Fibroblast of peridontal ligament (primary cell): ENCODE measurements at regions not wholly inside any gene's neighbourhood (a gene's known extent, or its start where the extent isn't known, plus 50 kb on each side); places are given as distances from the start of the nearest gene placed in this dataset.
A peak's percentile ranks its signal among the peaks of the same experiment; 100 is the strongest.

ENCODE experiments used
- DNase-seq: peaks from one replicate; pipeline ENCODE4 v3.0.0-alpha.2; 2010; ENCODE audit errors: extremely low read depth

DNA sequence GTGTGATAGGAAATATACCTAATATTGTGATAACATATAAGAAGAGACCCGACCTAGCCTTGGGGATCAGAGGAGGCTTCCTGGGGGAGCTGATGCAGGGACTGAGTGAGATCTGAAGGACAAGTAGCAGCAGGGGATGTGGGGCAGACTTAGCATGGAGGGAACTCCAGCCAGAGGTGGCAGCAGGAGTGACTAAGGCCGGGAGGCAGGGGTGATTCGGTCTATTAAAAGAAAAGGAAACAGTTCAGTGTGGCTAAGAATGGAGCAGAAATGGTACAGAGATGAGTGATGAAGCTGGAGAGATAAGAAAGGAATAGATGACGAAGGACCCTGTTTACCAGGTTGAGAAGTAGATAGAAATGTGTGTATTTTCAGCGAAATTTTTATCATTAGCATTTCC is 408.8 kb downstream of the ENC1 start:
- DNase-seq = no peak

DNA sequence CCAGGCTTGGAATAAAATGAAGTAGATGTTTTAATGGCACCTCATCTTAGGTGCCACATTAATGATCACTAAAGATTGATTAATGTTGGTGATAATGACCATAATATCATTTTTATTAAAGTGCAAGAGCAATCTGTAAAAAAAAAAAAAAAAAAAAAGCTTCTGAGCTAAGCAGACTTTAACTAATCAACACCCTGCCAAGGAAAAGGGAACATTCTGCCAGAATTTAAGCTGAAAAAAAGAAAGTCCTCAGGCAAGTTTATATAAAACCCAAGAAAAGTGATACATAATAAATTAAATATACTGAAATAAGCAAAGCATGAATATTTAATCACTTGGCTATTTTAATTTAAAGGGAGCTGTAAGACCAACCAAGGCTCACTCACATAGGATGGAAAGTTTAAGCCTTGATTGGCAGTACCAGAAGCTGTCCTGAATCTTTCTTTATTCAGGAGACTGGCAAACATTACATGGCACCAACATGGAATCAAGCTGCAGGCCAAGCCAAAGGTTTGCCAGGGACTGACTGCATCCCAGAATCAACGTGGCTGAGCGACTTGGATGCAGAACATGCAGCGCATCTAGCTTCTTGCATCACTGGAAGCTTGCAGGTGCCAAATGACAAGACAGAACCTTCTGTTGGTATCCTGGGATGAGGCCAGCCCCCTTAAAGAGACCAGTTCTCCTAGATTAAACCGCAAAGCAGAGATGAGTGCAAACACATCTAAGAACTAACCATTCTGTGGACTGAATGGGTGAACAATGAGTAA is 413.6 kb downstream of the ENC1 start:
- DNase-seq = no peak

DNA sequence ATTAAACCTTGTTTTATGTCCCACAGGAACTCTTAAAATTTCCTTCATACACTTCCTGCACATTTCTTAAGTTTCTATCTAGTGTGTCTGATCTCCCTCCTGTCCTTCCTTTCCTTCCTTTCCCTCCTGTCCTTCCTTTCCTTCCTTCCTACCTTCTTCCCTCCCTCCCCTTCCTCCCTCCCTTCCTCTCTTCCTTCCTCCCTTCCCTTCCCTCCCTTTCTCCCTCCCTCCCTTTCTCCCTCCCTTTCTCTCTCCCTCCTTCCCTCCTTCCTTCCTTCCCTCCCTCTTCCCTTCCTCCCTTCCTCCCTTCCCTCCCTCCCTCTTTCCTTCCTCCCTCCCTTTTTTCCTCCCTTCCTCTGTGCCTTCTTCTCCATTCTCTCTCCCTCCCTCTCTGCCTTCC is 414.9 kb downstream of the ENC1 start:
- DNase-seq = no peak

DNA sequence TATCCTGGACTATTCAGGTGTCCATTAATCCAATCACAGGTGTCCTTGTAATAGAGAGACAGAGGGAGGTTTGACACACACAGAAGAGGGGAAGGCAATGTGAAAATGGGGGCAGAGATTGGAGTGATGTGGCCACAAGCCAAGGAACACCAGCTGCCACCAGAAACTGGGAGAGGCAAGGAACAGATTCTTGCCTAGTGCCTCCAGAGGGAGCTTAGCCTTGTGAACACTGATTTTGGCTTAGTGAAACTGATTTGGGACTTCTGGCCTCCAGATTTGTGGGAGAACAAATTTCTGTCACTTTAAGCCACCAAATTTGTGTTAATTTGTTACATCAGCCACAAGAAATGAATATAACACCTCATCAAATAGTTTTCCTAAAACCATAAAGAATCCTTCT is 416.2 kb downstream of the ENC1 start:
- DNase-seq = no peak

DNA sequence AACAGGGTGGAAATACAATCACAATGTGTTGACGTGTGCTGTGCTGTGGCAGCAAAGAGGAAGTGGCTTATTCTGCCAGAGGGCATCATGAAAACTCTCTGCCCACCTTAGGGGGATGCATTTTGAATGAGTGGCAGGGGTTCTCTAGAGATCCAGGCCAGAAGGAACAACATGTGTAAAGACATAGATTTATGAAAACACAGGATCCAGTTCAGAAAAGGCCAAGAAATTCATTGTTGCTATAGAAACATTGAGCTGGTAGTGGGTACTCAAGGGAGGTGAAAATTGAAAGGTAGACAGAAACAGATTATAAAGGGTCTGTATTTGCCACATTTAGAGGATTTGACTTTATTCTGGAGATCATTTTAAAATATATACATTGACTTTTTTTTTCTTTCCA is 417.7 kb downstream of the ENC1 start:
- DNase-seq = no peak

DNA sequence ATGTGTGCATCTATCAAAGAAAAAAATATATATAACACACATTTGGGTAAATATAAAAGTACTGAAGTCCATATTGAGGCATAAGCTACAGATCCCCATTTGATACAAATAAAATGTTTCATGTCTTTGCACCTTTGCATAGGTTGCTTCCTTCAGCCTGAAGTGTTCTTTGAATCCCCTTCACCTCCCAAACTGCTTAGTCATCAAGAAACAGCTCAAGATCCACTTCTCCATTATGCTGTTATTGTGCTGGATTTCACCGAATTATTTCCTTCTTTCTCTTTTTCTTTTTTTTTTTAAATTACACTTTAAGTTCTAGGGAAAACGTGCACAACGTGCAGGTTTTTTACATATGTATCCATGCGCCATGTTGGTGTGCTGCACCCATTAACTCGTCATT is 419.1 kb downstream of the ENC1 start:
- no peak for DNase-seq

DNA sequence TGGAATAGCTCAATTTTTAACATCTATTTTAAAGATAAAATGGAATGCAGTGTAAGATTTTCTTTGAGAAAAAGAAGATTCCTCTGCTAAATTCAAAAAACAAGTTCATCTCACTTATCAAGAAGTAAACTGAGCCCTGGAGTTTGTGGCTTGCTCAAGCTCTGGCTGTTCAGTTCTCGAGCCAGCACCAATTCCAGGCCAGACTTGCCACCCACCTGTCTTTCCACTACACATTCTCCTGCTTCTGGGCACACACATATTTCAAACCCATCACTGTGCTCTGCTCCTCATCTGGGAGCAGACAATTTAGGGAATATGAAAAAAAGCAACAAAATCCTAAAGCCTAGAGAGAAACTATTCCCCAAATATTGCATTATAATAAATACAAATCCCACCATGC is 424.5 kb downstream of the ENC1 start:
- DNase-seq = no peak

DNA sequence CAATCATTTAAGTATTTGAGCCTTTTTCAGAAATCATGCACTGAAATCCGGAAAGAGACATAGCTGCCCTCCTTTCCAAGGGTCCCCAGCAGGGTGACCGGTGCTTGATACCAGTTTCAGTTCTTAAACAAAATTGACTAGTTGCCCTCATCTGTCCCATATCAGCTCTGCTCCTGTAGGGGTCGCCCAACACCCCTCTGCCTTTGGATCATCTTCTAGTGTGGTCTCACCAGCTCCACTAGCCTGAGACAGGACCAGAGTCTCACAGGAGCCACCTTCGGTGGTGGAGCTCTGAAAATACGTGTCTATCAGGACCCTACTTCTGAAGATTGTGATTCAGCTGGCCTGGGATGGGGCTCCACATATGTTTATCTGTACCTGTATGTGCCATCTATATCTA is 428.2 kb downstream of the ENC1 start:
- DNase-seq = no peak

DNA sequence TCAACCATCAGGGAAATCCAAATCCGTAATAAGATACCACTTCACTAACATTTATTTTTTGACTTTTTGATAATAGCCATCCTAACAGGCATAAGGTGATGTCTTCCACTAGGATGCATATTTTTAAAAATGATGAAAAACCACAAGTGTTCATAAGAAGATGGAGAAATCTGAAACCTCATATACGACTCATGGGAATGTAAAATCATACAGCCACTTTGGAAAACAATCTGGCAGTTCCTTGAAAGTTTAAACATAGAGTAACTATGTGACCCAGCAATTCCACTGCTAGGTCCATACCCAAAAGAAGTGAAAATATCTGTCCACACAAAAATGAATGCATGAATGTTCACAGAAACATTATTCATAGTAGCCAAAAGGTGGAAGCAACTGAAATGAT is 431.0 kb downstream of the ENC1 start:
- DNase-seq = peak; percentile 61

DNA sequence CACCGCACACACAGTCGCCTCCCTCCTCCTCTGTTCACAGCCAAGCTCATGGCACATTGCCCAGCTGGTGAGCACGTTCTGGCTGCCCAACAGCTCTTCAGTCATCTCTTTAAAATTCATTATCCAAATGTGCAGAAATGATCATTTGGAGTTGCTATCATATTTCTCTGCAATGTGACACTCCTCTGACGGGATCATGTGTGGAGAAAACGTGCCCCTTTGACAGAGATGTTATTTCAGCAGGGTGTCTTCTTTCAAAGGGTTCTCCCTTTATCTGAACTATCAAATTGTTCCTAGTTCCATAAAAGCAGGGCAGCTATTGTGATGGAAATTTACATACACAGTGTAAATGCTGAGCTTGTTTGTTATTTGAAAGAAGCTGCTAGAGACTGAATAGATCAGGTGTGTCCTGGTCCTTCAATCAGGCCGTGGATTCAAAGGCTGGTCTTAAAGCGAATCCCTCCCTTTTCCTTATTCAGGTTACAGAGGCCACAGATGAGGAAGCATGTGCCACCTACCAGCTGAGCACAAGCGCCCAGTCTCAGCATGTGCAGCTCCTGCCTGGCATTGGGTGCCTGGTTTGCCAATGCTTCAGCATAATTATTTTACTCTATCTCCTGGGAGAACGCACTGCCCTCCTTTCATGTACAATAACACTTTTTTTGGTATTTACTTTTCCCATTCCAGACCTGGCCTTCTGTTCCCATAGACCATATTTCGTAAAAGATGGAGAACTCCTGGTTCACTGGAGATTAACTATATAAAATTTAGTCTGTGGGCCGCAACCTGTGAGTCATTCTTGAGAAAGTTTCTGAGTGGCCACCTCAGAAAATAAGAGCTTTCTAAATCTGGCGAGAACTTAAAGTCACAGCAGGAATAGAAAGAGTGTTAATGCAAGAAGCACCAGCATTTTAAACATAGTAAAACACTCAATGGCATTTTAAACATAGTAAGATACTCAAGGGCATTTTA is 433.7 kb downstream of the ENC1 start:
- DNase-seq = peak; percentile 74

DNA sequence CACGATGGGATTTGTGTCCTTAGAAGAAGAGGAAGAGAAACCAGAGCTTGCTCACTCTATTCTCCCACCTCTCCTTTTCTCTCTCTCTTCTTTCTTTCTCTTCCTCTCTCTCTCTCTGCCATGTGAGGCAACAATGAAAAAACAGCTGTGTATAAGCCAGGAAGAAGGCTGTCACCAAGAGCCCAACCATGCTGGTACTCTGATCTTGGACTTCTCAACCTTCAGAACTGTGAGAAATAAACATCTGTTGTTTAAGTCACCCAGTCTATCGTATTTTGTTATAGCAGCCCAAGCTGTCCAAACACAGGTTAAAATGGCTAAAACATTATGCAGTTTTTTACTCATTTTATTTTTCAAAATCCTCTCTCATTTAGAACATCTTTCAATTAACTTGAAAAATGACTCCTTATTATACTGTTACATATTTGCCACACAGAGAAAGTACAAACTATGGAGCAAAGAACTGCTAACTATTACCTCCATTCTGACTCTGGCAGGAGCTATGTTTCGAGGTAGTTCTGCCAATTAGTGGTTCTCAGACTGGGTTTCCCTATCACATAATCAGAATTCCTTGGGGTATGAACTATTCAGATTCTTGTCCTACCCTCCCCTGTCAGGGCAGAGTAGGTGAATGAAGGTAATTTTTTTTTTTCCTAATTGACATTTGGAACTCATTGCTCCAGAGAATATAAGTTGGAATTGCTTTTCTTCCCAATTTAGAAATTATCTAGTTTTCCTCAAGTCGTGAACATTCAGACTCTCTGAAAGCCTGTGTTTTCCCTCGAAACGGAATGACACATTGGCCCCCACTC is 434.6 kb downstream of the ENC1 start:
- DNase-seq = no peak

DNA sequence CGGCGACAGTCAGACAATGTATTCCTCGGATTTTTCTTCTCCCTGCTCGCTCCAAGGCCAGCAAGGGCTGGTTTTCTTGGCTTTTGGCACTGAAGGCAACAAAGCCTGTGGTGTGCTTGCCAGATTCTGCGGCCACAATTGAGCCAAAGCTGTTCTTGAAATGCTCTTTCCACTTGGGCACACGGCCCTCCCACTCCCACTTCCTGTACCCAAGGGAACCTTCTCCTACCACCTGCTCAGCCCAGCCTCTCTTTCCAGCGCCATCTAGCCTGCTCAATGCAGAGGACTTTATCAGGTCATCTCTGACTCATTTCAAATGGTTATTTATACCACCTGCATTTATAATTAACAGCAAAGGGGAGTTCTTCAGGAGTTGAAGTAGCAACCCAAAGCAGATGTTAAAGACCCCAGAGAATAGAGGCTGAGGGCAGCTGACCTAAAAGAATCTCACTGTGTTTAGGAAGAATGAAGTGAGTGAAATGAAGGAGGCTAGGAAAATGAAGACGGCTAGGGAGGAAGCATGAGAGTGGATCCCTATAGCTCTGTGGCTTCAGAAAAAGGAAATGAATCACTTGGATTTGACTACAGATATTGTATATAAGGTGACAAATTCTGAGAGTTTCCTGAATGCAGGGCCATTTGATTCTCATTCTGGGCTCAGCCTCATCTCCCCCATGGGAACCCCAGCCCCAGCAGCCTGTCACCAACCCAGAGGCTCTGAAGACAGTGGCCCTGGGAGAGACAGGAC is 439.0 kb downstream of the ENC1 start:
- no peak for DNase-seq

DNA sequence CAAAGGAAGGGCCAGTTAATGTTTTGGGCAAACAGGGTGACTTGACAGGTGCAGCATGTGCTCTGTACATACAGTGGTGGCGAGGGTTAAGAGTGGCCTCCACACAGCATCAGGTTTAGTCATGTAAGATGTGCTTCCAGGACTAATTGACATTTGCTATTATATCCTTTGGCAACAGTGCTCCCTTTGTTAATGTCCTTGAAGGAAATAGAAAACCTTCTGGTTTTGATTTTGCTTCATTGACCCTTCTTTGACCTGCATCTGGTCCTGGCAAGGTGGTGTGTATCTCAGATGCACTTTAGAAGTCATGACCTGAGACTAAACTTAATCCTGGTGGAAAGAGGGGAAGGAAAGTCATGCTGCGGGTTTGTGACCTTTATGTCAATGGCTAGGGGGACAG is 440.0 kb downstream of the ENC1 start:
- no peak for DNase-seq

DNA sequence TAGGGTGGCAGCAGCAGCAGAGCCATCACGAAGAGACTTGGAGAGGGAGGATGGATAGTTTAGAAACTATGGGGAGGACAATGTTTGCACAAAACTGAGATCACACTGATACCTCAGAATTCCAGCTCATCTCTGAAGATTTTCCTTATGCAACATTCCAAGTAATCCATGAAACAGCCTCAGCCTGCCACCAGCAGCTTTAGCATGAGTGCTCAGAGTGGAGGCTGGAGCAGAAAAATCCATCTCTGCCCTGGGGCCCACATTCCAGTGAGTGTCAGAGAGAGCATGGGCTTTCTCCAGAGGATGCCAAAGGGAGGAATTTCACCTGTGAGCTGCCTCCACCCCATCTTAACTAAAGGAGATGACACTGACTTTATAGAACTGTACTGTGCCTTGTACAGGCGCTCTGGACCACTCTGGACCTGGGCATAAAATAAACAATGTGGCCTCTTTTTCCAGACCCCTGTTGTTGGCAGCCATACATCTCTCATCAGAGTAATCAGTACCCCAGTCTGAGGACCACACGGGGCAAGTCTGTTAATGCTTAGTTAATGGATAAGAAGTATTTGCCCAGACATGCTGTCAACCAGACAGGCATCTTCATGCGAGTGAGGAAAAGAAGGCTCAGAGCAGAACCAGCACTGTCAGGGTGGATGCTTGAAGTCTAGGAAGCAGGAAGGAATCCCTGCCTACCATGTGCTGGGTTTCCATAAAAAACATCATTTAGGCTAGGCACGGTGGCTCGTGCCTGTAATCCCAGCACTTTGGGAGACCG is 440.9 kb downstream of the ENC1 start:
- DNase-seq = peak; percentile 75

DNA sequence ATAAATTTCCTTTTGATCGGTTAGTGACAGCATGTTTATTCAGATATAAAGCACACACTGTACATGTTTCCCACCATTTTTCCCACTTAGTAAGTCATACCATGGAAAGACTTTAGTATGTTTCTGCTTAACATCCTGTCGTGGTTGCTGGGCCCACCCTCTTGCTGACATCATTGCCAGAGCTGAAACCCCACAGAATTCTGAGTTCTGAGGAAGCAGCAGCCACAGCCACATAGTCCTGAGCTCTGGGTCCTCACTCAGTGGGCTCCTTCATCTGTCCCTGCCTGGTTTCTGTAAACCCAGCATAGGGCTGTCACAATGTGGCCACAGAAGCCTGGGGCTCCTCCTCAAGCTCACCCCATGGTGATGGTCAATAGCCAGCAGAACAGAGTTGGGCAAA is 441.5 kb downstream of the ENC1 start:
- peak; percentile 58 for DNase-seq

DNA sequence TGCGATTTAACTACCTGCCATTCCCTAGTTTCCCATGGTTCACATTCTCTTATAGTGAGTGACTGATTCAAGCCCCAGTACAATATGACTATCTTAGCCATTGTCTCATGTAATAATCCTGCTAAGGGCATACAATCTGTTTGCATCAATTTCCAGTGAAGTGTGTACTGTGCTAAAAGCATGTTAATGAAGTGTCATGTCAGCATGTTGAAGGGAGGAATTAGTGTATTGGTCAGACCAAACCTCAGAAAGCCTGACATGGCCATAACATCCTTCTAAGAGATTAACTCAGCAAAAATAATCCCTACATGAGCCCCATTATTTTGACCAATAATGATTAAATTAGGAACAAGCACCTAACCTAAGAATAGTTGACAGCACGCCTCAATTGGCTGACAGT is 442.4 kb downstream of the ENC1 start:
- DNase-seq = no peak

DNA sequence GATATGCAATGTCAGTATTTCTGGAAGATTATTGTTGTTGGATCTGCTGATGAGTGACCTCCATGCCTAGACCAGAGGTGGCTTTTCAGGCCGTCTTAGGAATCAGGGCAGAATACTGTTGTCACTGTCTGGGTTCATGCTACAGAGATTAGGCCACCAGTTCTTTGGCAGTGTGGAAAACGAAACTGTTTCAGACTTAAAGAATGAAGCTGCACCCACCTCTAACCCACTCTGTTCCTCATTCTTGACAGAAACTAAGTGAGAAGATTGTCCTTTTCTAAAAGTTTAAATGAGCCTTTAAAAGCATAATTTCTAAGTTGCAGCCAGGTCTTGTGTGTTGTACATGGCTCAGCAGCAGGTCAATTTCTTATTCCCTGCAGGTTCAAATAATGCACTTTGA is 444.3 kb downstream of the ENC1 start:
- DNase-seq = no peak

DNA sequence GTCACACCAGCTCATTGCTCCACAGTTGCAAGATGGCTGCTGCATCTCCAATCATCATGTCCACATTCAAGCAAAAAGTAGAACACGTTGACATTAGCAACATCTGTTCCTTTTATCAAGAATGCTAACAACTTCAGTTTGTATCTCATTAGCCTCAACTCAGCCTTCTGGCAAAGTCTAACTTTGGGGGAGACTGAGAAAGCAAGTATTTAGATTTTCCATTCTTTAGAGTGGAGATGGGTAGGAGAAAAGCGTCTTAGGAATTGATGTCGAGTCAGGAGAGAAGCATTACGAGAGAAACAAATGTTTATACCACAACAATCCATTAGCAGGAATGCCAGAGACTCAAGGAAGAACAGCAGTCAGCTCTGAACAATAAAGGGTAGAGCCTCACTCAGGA is 446.3 kb downstream of the ENC1 start:
- no peak for DNase-seq

DNA sequence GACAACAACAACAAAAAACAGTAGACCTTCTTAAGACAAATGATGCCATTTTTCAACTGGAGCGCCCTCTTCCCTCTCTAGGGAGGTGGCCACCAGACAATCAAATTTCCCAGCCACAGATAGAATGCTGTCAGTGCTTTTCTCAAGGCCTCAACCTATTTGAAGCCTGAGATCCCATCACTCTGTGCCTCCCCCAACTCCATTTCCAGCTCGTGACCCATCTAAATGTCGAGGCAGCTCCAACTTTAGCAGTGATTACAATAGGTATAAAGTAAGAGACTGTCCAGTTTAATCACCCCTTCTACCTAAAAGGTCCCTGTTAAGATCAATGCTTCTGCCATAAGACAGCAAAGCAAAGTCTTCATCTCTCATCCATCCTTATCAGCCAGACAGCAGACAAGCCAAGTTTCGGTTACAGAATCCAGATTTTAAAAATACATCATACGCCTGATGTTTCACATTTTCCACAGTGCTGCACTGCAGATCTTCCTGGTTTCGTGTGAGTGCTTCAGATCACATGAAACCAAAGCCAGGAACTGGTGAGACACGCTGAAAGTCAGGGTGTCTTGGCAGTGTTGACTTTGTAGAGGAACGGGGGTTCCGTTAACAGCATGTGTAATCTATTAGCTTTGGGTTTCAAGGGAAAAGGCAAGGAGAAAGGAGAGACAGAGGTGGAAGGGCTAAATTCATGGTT is 447.8 kb downstream of the ENC1 start:
- DNase-seq = peak; percentile 66
